ENCODE measurements at regions not wholly inside any gene's neighbourhood (a gene's known extent, or its start where the extent isn't known, plus 50 kb on each side); places are given as distances from the start of the nearest gene placed in this dataset.

GRCh38 chr11:15913261-15913660, 443.1 kb downstream of the SOX6 start:
- no peak overlapping the region for H3K27ac ChIP-seq (ENCODE audit: low read length)
- CTCF ChIA-PET = no interaction called here
- ATAC-seq (no peak), DNase-seq (ENCODE audit: low read depth, low spot score) (no peak)
- POLR2A ChIA-PET = no interaction called here
- TF ChIP-seq, protein P1, sequence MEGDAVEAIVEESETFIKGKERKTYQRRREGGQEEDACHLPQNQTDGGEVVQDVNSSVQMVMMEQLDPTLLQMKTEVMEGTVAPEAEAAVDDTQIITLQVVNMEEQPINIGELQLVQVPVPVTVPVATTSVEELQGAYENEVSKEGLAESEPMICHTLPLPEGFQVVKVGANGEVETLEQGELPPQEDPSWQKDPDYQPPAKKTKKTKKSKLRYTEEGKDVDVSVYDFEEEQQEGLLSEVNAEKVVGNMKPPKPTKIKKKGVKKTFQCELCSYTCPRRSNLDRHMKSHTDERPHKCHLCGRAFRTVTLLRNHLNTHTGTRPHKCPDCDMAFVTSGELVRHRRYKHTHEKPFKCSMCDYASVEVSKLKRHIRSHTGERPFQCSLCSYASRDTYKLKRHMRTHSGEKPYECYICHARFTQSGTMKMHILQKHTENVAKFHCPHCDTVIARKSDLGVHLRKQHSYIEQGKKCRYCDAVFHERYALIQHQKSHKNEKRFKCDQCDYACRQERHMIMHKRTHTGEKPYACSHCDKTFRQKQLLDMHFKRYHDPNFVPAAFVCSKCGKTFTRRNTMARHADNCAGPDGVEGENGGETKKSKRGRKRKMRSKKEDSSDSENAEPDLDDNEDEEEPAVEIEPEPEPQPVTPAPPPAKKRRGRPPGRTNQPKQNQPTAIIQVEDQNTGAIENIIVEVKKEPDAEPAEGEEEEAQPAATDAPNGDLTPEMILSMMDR (IDR thresholded peaks at IDR 0.05) = no peak
- no peak for TF ChIP-seq POLR2AphosphoS5 (IDR thresholded peaks at IDR 0.05; ENCODE audit: low read depth, low read length)
- TF ChIP-seq, protein P2, sequence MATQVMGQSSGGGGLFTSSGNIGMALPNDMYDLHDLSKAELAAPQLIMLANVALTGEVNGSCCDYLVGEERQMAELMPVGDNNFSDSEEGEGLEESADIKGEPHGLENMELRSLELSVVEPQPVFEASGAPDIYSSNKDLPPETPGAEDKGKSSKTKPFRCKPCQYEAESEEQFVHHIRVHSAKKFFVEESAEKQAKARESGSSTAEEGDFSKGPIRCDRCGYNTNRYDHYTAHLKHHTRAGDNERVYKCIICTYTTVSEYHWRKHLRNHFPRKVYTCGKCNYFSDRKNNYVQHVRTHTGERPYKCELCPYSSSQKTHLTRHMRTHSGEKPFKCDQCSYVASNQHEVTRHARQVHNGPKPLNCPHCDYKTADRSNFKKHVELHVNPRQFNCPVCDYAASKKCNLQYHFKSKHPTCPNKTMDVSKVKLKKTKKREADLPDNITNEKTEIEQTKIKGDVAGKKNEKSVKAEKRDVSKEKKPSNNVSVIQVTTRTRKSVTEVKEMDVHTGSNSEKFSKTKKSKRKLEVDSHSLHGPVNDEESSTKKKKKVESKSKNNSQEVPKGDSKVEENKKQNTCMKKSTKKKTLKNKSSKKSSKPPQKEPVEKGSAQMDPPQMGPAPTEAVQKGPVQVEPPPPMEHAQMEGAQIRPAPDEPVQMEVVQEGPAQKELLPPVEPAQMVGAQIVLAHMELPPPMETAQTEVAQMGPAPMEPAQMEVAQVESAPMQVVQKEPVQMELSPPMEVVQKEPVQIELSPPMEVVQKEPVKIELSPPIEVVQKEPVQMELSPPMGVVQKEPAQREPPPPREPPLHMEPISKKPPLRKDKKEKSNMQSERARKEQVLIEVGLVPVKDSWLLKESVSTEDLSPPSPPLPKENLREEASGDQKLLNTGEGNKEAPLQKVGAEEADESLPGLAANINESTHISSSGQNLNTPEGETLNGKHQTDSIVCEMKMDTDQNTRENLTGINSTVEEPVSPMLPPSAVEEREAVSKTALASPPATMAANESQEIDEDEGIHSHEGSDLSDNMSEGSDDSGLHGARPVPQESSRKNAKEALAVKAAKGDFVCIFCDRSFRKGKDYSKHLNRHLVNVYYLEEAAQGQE (IDR thresholded peaks at IDR 0.05; ENCODE audit: insufficient read depth in 1 of 2, low read depth in 2 of 2, low read length in 1 of 2) = no peak
- TF ChIP-seq SIN3A (IDR thresholded peaks at IDR 0.05; ENCODE audit: borderline replicate concordance, insufficient read depth, low read depth, low read length) = no peak
- TF ChIP-seq TCF7L2 (IDR thresholded peaks at IDR 0.05; ENCODE audit: low read depth, low read length) = no peak
- H3K9me3 ChIP-seq (ENCODE audit: control insufficient read depth, insufficient read depth, low read depth, low read length) = no peaks in the 10 kb centered on the region
- intact Hi-C loops (cut with micrococcal nuclease; ENCODE audit: unreplicated experiment) = no loop called here
- in situ Hi-C loops (cut with HindIII; ENCODE audit: low pct_unique_long_range_greater_than_20kb, low sequenced_read_pairs) = no loop called here
- BruUV-seq (replicated peaks) = no TSS peak
- H3K27me3 ChIP-seq (ENCODE audit: control insufficient read depth, insufficient read depth, low read length) = no peaks in the 10 kb centered on the region
- no peaks in the 10 kb centered on the region for H3K36me3 ChIP-seq (ENCODE audit: control insufficient read depth, insufficient read depth, low read length)
- no peaks in the 10 kb centered on the region for H3K4me1 ChIP-seq (ENCODE audit: control insufficient read depth, insufficient read depth, low read length)
- H3K4me3 ChIP-seq (ENCODE audit: low read depth in 2 of 2, low read length in 2 of 2) = no peak overlapping the region

Data from Panc1 (cell line).